WTC11 (cell line): ENCODE measurements at regions not wholly inside any gene's neighbourhood (a gene's known extent, or its start where the extent isn't known, plus 50 kb on each side); places are given as distances from the start of the nearest gene placed in this dataset.

Experiments used
- ATAC-seq: fragments of 200-7000 bp; cut with Tn5 transposase; 2 replicates; pipeline ENCODE4 v1.10.0; 2021; ENCODE audit warnings: mild to moderate bottlenecking, moderate library complexity
- CTCF ChIA-PET: fragments of 300-600 bp; sonication (Branson Sonifier 250); formaldehyde crosslinking; loops from one replicate; lab custom pipeline; 2021; ENCODE audit warnings: antibody characterized with exemption; lab: Charles Lee
- POLR2A ChIA-PET: fragments of 350-600 bp; sonication (Branson Sonifier 250); formaldehyde crosslinking; loops from one replicate; lab custom pipeline; 2021; ENCODE audit warnings: antibody characterized with exemption; lab: Charles Lee
- DNase-seq: peaks from one replicate; pipeline ENCODE4 v3.0.0; 2021; ENCODE audit warnings: low spot score
- H3K27ac Mint-ChIP-seq: 2 replicates; pipeline ENCODE4 v1.8.0; 2021; ENCODE audit warnings: mixed read lengths
- H3K27me3 Mint-ChIP-seq: 2 replicates; pipeline ENCODE4 v1.8.0; 2021; ENCODE audit warnings: low read depth, mild to moderate bottlenecking, moderate library complexity, mixed read lengths
- H3K36me3 Mint-ChIP-seq: 2 replicates; pipeline ENCODE4 v1.8.0; 2021; ENCODE audit warnings: mixed read lengths
- H3K4me1 Mint-ChIP-seq: 2 replicates; pipeline ENCODE4 v1.8.0; 2022; ENCODE audit warnings: mixed read lengths
- H3K4me3 Mint-ChIP-seq: 2 replicates; pipeline ENCODE4 v1.8.0; 2021; ENCODE audit warnings: mild to moderate bottlenecking, moderate library complexity, mixed read lengths
- H3K9me3 Mint-ChIP-seq: 2 replicates; pipeline ENCODE4 v1.8.0; 2021; ENCODE audit warnings: mixed read lengths
- CBFB ChIP-seq: sonication (generic); formaldehyde crosslinking; IDR thresholded peaks from 2 replicates; pipeline ENCODE4 v1.8.1; 2022; ENCODE audit warnings: mild to moderate bottlenecking, low read depth, missing genetic modification reagents
- CREB1 ChIP-seq: sonication (generic); formaldehyde crosslinking; IDR thresholded peaks from 2 replicates; pipeline ENCODE4 v1.8.0; 2023; ENCODE audit warnings: mild to moderate bottlenecking, missing genetic modification reagents
- EMX1 ChIP-seq: fragments of 250-450 bp; sonication (Bioruptor Pico); IDR thresholded peaks from 2 replicates; pipeline ENCODE4 v1.8.0; 2021; ENCODE audit warnings: mild to moderate bottlenecking
- SMAD4 ChIP-seq: sonication (generic); formaldehyde crosslinking; IDR thresholded peaks from 2 replicates; pipeline ENCODE4 v1.8.0; 2022; ENCODE audit warnings: mild to moderate bottlenecking, missing genetic modification reagents
- ZNF138 ChIP-seq: sonication (generic); formaldehyde crosslinking; conservative IDR thresholded peaks from 2 replicates; pipeline ENCODE4 v1.8.1; 2022; ENCODE audit warnings: mild to moderate bottlenecking, moderate library complexity, missing genetic modification reagents
- ZNF219 ChIP-seq: sonication (generic); formaldehyde crosslinking; IDR thresholded peaks from 2 replicates; pipeline ENCODE4 v1.8.0; 2023; ENCODE audit warnings: missing genetic modification reagents, mild to moderate bottlenecking, borderline replicate concordance
- ZNF263 ChIP-seq: sonication (generic); formaldehyde crosslinking; IDR thresholded peaks from 2 replicates; pipeline ENCODE4 v1.8.1; 2022; ENCODE audit warnings: low read depth, mild to moderate bottlenecking, moderate library complexity, missing genetic modification reagents
- ZNF396 ChIP-seq: fragments of 250-450 bp; sonication (Bioruptor Pico); IDR thresholded peaks from 2 replicates; pipeline ENCODE4 v1.8.0; 2021; ENCODE audit warnings: mild to moderate bottlenecking, moderate library complexity, borderline replicate concordance
- TF ChIP-seq, protein P1 (sequence below): sonication (generic); formaldehyde crosslinking; IDR thresholded peaks from 2 replicates; pipeline ENCODE4 v1.8.0; 2023; ENCODE audit warnings: missing genetic modification reagents, mild to moderate bottlenecking, borderline replicate concordance
- TF ChIP-seq, protein P2 (sequence below): fragments of 250-450 bp; sonication (Bioruptor Pico); IDR thresholded peaks from 2 replicates; pipeline ENCODE4 v1.9.0; 2021; ENCODE audit warnings: moderate library complexity, mild to moderate bottlenecking, inconsistent platforms, borderline replicate concordance
- TF ChIP-seq, protein P3 (sequence below): sonication (generic); formaldehyde crosslinking; IDR thresholded peaks from 2 replicates; pipeline ENCODE4 v1.8.1; 2023; ENCODE audit warnings: mild to moderate bottlenecking, missing genetic modification reagents
- TF ChIP-seq, protein P4 (sequence below): sonication (generic); formaldehyde crosslinking; IDR thresholded peaks from 2 replicates; pipeline ENCODE4 v1.8.1; 2023; ENCODE audit warnings: mild to moderate bottlenecking, missing genetic modification reagents
- TF ChIP-seq, protein P5 (sequence below): fragments of 200-600 bp; IDR thresholded peaks from 2 replicates; pipeline ENCODE4 v1.8.0; 2022; ENCODE audit warnings: antibody characterized with exemption
- TF ChIP-seq, protein P6 (sequence below): sonication (generic); formaldehyde crosslinking; IDR thresholded peaks from 2 replicates; pipeline ENCODE4 v1.8.0; 2023; ENCODE audit warnings: missing genetic modification reagents
- TF ChIP-seq, protein P7 (sequence below): fragments of 250-450 bp; sonication (Bioruptor Pico); IDR thresholded peaks from 2 replicates; pipeline ENCODE4 v1.8.0; 2021; ENCODE audit warnings: mild to moderate bottlenecking
- TF ChIP-seq, protein P8 (sequence below): fragments of 250-450 bp; sonication (Bioruptor Pico); IDR thresholded peaks from 2 replicates; pipeline ENCODE4 v2.1.2; 2022; ENCODE audit warnings: mild to moderate bottlenecking, moderate library complexity
- TF ChIP-seq, protein P9 (sequence below): fragments of 250-450 bp; sonication (Bioruptor Pico); conservative IDR thresholded peaks from 2 replicates; pipeline ENCODE4 v1.9.0; 2021; ENCODE audit warnings: mild to moderate bottlenecking

DNA sequence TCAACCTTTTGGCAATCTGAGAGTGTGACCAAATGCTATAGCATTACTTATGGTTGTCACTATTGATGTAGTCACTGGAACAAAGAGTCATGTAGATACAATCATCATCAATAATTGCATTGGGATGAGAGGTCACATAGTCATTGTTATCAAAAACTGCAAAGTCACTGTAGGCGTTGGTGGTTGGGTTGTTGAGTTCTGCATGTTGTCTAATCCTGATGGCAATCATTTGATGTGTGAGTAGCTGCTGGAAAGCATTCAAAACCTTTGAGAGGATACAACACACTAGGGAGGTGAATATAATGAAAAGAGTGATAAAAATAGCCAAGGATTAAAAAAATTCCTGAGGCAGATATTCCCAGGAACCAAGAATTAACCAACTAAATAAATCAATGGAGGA lies 214.7 kb upstream of the SYT10 start:
- no peak for ATAC-seq
- Mint-ChIP-seq H3K4me3 (no peak overlapping the region), H3K27me3 (peaks cover 18% of the 10 kb centered on the region), H3K27ac (no peak overlapping the region; the same call in 1 of the 2 replicates), H3K9me3 (peaks cover 41% of the 10 kb centered on the region), H3K4me1 (peaks cover 24% of the 10 kb centered on the region), H3K36me3 (peaks cover 37% of the 10 kb centered on the region)
- TF ChIP-seq, protein P1, sequence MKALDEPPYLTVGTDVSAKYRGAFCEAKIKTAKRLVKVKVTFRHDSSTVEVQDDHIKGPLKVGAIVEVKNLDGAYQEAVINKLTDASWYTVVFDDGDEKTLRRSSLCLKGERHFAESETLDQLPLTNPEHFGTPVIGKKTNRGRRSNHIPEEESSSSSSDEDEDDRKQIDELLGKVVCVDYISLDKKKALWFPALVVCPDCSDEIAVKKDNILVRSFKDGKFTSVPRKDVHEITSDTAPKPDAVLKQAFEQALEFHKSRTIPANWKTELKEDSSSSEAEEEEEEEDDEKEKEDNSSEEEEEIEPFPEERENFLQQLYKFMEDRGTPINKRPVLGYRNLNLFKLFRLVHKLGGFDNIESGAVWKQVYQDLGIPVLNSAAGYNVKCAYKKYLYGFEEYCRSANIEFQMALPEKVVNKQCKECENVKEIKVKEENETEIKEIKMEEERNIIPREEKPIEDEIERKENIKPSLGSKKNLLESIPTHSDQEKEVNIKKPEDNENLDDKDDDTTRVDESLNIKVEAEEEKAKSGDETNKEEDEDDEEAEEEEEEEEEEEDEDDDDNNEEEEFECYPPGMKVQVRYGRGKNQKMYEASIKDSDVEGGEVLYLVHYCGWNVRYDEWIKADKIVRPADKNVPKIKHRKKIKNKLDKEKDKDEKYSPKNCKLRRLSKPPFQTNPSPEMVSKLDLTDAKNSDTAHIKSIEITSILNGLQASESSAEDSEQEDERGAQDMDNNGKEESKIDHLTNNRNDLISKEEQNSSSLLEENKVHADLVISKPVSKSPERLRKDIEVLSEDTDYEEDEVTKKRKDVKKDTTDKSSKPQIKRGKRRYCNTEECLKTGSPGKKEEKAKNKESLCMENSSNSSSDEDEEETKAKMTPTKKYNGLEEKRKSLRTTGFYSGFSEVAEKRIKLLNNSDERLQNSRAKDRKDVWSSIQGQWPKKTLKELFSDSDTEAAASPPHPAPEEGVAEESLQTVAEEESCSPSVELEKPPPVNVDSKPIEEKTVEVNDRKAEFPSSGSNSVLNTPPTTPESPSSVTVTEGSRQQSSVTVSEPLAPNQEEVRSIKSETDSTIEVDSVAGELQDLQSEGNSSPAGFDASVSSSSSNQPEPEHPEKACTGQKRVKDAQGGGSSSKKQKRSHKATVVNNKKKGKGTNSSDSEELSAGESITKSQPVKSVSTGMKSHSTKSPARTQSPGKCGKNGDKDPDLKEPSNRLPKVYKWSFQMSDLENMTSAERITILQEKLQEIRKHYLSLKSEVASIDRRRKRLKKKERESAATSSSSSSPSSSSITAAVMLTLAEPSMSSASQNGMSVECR (CRISPR knock-in tag) = no peak
- TF ChIP-seq ZNF138 = no peak
- TF ChIP-seq ZNF396 (CRISPR knock-in tag) = no peak
- TF ChIP-seq, protein P2, sequence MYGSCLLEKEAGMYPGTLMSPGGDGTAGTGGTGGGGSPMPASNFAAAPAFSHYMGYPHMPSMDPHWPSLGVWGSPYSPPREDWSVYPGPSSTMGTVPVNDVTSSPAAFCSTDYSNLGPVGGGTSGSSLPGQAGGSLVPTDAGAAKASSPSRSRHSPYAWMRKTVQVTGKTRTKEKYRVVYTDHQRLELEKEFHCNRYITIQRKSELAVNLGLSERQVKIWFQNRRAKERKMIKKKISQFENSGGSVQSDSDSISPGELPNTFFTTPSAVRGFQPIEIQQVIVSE (CRISPR knock-in tag) = no peak
- TF ChIP-seq, protein P3, sequence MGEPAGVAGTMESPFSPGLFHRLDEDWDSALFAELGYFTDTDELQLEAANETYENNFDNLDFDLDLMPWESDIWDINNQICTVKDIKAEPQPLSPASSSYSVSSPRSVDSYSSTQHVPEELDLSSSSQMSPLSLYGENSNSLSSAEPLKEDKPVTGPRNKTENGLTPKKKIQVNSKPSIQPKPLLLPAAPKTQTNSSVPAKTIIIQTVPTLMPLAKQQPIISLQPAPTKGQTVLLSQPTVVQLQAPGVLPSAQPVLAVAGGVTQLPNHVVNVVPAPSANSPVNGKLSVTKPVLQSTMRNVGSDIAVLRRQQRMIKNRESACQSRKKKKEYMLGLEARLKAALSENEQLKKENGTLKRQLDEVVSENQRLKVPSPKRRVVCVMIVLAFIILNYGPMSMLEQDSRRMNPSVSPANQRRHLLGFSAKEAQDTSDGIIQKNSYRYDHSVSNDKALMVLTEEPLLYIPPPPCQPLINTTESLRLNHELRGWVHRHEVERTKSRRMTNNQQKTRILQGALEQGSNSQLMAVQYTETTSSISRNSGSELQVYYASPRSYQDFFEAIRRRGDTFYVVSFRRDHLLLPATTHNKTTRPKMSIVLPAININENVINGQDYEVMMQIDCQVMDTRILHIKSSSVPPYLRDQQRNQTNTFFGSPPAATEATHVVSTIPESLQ (CRISPR knock-in tag) = no peak
- TF ChIP-seq, protein P4, sequence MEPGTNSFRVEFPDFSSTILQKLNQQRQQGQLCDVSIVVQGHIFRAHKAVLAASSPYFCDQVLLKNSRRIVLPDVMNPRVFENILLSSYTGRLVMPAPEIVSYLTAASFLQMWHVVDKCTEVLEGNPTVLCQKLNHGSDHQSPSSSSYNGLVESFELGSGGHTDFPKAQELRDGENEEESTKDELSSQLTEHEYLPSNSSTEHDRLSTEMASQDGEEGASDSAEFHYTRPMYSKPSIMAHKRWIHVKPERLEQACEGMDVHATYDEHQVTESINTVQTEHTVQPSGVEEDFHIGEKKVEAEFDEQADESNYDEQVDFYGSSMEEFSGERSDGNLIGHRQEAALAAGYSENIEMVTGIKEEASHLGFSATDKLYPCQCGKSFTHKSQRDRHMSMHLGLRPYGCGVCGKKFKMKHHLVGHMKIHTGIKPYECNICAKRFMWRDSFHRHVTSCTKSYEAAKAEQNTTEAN (CRISPR knock-in tag) = no peak
- TF ChIP-seq, protein P5, sequence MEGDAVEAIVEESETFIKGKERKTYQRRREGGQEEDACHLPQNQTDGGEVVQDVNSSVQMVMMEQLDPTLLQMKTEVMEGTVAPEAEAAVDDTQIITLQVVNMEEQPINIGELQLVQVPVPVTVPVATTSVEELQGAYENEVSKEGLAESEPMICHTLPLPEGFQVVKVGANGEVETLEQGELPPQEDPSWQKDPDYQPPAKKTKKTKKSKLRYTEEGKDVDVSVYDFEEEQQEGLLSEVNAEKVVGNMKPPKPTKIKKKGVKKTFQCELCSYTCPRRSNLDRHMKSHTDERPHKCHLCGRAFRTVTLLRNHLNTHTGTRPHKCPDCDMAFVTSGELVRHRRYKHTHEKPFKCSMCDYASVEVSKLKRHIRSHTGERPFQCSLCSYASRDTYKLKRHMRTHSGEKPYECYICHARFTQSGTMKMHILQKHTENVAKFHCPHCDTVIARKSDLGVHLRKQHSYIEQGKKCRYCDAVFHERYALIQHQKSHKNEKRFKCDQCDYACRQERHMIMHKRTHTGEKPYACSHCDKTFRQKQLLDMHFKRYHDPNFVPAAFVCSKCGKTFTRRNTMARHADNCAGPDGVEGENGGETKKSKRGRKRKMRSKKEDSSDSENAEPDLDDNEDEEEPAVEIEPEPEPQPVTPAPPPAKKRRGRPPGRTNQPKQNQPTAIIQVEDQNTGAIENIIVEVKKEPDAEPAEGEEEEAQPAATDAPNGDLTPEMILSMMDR = no peak
- ChIA-PET CTCF (no interaction called here), POLR2A (no interaction called here)
- no peak for DNase-seq

DNA sequence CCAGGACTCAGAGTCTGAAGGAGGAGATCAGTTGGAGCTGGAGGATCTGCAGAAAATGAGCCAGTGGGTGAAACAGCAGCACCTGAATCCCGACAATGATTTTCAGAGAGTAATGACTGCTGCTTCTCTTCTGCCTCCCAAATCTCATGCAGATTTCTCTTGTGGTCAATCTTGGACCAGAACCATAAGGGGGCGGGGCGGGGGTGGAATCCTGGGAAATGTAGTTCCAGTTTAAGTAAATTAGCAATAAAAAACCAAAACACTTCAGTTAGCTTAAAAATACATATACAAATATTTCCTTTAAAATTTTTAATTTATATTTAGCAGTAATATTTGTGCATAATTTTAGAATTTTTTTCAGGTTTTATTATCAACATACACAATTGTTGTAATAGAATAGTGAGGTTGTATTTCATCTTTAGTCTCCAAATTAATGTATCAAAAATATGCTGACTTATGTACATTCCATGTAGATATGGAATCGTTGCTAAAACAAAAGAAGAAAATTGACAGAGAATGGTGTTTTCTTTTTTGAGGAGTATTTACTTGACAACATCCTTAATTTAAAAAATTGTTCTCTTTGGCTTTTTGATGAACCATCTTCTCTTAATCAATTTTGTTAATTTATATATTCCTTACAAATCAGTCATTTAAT lies 223.5 kb upstream of the SYT10 start:
- Mint-ChIP-seq H3K27ac (no peak overlapping the region), H3K4me3 (no peak overlapping the region), H3K36me3 (peaks cover 3% of the 10 kb centered on the region; the same call in 1 of the 2 replicates), H3K4me1 (peaks cover 18% of the 10 kb centered on the region), H3K9me3 (no peaks in the 10 kb centered on the region), H3K27me3 (no peaks in the 10 kb centered on the region)
- ChIA-PET CTCF (no interaction called here), POLR2A (no interaction called here)
- DNase-seq = no peak
- no peak; the same call in 1 of the 2 replicates for ATAC-seq
- TF ChIP-seq, protein P6, sequence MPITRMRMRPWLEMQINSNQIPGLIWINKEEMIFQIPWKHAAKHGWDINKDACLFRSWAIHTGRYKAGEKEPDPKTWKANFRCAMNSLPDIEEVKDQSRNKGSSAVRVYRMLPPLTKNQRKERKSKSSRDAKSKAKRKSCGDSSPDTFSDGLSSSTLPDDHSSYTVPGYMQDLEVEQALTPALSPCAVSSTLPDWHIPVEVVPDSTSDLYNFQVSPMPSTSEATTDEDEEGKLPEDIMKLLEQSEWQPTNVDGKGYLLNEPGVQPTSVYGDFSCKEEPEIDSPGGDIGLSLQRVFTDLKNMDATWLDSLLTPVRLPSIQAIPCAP (CRISPR knock-in tag) = no peak
- TF ChIP-seq SMAD4 (CRISPR knock-in tag) (no peak), CREB1 (CRISPR knock-in tag) (no peak), EMX1 (CRISPR knock-in tag) (no peak), ZNF219 (no peak), ZNF263 (no peak), CBFB (CRISPR knock-in tag) (no peak)
- TF ChIP-seq, protein P7, sequence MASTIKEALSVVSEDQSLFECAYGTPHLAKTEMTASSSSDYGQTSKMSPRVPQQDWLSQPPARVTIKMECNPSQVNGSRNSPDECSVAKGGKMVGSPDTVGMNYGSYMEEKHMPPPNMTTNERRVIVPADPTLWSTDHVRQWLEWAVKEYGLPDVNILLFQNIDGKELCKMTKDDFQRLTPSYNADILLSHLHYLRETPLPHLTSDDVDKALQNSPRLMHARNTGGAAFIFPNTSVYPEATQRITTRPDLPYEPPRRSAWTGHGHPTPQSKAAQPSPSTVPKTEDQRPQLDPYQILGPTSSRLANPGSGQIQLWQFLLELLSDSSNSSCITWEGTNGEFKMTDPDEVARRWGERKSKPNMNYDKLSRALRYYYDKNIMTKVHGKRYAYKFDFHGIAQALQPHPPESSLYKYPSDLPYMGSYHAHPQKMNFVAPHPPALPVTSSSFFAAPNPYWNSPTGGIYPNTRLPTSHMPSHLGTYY = no peak
- TF ChIP-seq, protein P8, sequence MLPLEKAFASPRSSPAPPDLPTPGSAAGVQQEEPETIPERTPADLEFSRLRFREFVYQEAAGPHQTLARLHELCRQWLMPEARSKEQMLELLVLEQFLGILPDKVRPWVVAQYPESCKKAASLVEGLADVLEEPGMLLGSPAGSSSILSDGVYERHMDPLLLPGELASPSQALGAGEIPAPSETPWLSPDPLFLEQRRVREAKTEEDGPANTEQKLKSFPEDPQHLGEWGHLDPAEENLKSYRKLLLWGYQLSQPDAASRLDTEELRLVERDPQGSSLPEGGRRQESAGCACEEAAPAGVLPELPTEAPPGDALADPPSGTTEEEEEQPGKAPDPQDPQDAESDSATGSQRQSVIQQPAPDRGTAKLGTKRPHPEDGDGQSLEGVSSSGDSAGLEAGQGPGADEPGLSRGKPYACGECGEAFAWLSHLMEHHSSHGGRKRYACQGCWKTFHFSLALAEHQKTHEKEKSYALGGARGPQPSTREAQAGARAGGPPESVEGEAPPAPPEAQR (CRISPR knock-in tag) = no peak
- TF ChIP-seq, protein P9, sequence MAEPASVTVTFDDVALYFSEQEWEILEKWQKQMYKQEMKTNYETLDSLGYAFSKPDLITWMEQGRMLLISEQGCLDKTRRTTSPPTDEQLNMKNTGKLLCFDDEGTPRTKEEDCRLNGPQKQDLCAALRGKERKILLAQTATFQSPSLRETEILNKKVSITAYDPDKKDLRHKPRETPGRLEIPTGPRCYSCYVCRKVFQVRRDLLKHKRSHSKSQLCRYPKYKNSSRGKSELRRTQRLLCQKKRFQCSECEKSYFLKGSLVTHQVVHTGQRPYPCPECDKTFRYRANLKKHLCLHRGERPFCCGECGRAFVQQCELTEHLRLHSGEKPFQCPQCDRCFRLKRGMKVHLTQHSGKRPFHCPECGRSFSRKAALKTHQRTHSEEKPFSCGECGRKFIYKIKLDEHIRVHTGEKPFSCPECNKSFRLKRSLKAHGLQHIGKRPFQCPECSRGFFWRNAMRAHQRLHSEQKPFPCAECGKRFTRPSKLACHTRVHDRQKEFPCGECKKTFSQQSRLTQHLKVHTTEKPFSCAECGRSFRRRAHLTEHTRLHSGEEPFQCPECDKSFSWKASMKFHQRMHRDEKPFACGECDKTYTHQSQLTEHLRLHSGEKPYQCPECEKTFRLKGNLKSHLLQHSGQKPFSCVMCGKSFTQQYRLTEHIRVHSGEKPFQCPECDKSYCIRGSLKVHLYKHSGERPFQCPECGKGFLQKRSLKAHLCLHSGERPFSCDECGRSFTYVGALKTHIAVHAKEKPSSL (CRISPR knock-in tag) = no peak
